GM18511 (cell line): ENCODE measurements at regions not wholly inside any gene's neighbourhood (a gene's known extent, or its start where the extent isn't known, plus 50 kb on each side); places are given as distances from the start of the nearest gene placed in this dataset.
A peak's percentile ranks its signal among the peaks of the same experiment; 100 is the strongest.
"Not testable (repeated sequence)": the region's sequence is repeated elsewhere in the genome, so short reads cannot be mapped to it uniquely, and the experiment has no call there.

Source experiments
- ATAC-seq: cut with Tn5 transposase; IDR thresholded peaks from one replicate; pipeline ENCODE4 v1.9.1; 2021; ENCODE audit warnings: mild to moderate bottlenecking, moderate library complexity; ENCODE audit not compliant: unreplicated experiment

DNA sequence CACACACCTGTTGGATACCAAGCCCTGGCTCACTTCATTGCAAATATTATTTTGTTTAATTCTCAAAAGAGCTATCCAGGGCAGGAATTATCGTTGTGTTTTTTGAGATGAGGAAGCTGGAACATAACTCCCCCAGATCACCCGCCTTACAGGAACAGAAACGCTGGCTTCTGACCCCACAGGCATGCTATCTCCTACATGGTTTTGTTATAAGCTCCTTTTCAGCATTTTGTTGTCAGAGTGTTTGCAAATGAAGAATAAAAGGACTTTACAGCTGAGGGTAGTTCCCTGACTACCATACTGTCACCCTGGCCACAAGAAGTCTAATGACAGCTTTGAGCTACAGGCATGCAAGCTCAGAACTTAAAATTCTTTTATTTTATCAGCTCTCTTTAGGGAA, 62.0 kb upstream of the MRPS9 start:
- ATAC-seq, result no peak

DNA sequence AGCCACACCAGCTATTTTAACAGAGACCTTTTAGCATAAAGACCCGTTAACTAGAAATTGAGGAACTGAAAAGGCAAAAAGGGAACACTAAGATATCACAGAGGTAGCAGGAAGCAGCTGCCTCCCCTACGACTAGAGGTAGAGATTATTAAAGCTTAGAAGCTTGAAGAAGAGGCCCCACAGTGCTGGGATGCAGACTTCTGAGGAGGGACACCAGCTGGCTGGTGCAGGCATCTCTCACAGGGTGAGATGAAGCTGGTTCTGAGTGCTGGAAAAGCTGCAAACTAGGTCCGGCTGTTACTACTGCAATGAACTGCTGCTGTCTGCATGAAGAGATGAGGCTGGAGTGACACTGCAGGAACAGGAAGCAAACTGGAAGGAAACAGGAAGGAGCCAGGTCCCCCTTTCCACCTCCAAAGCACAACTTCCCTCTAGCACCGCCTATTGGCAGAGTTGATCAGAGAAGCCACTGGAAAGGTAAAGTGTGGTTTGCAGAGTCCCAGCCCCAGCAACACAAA, 61.2 kb upstream of the MRPS9 start:
- peak; percentile 97 for ATAC-seq

DNA sequence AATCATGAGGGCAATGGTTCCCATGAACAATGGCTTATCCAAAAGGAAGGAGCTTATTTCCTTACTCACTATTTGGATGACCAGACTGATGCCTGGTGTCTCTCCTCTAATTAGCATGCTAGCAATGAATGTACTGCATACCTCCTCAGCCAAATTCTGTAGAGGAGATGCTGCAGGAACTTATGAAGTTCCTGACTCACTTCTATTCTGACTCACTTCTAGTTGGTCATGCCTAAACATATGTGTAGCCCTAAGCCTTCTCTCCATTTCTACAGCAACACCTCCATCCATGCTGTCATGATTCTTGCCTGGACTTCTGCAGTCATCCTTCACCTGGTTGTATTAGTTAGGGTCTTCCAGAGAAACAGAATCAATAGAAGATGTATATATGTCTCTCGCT, 59.9 kb upstream of the MRPS9 start:
- ATAC-seq, result no peak

DNA sequence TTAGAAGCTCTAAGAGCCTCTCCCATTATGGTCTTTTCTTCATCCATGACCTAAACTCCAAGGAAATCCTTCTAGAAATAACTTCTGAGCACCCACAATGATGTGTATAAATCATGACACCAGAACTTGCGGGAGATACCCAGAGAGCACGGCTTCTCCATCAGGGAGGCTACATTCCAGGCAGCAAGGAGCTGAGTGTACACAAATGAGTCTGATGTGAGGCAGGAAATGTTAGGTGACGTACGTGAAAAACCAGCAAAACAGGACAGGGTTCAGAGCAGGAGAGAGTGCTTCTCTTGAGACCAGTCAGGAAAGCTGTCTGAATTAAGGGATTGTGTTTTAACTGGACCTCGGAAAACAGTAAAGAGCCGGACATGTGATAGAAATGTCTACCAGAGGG, 58.1 kb upstream of the MRPS9 start:
- ATAC-seq, result not testable (repeated sequence)

DNA sequence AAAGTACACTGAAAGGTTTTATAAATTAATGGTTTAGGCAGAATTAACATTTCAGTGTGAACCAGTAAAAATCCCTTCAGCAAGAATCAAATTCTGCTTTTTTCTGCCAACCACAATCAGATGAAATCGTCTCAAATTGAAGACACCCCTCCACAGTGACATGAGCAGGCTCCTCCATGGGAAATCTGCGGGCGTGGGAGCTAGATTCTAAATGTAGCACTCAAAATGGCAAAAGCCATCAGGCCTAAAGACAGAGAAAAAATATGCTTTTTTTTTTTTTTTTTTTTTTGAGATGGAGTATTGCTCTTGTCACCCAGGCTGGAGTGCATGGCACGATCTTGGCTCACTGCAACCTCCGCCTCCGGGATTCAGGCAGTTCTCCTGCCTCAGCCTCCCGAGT, 55.8 kb upstream of the MRPS9 start:
- no peak for ATAC-seq
